ENCODE measurements at regions not wholly inside any gene's neighbourhood (a gene's known extent, or its start where the extent isn't known, plus 50 kb on each side); places are given as distances from the start of the nearest gene placed in this dataset.

DNA sequence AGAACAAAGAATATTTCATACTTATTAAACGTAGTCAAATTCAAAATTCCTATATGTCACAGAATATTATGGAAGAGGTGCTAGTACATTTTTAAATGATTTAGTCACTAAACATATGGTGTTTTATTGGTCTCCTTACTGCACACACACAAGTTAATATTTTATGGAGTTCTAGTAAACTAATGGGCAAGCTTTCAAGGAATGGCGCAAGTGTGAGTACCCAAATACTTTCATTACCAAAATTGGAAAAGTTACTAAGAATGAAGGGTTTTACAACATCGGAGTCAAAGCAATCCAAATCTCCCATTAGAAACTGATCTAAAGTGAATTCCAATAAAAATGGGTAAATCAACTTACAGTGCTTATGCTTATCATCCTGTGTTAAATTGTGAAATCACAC, 921.9 kb downstream of the ADGRL2 start:
- Histone ChIP-seq H3K36me3 (ENCODE audit: control insufficient read depth, insufficient read depth, low read length) (no peaks in the 10 kb centered on the region), H4K8ac (ENCODE audit: low read depth in 2 of 2, low read length in 2 of 2) (no peak overlapping the region), H3K9me3 (ENCODE audit: control insufficient read depth, insufficient read depth, low read length) (peaks cover 3% of the 10 kb centered on the region; the same call in 1 of the 2 replicates), H3K14ac (replicated peaks; ENCODE audit: low read depth, low read length) (no peak overlapping the region), H3K56ac (ENCODE audit: extremely low read depth, insufficient read depth, low read length) (no peak overlapping the region), H4K5ac (ENCODE audit: low read depth, low read length) (no peak overlapping the region), H3K23ac (ENCODE audit: low read depth, low read length) (no peak overlapping the region), H2BK5ac (ENCODE audit: low read depth, low read length, poor library complexity, severe bottlenecking) (no peak overlapping the region), H3K9ac (ENCODE audit: low read depth, low read length) (no peak overlapping the region), H2AK9ac (replicated peaks; ENCODE audit: low read depth, low read length, poor library complexity) (no peak overlapping the region), H3K4me2 (ENCODE audit: low read depth, low read length) (no peak overlapping the region), H3K4me3 (ENCODE audit: insufficient read depth, low read depth, low read length) (no peak overlapping the region), H4K20me1 (ENCODE audit: insufficient read depth, low read length) (no peaks in the 10 kb centered on the region), H3K27me3 (ENCODE audit: control insufficient read depth, insufficient read depth, low read length) (no peaks in the 10 kb centered on the region), H3K4ac (ENCODE audit: low read depth, low read length) (no peak overlapping the region), H2BK120ac (ENCODE audit: low read depth, low read length) (no peak overlapping the region), H2BK15ac (ENCODE audit: low read depth, low read length) (no peak overlapping the region), H3K27ac (ENCODE audit: insufficient read depth, low read length) (no peak overlapping the region), H3K79me1 (ENCODE audit: low read depth in 1 of 2, low read length in 2 of 2) (no peaks in the 10 kb centered on the region), H4K91ac (ENCODE audit: insufficient read depth, low read depth, low read length) (no peak overlapping the region), H3K18ac (ENCODE audit: low read depth, low read length) (no peak overlapping the region), H2AK5ac (ENCODE audit: low read depth, low read length) (no peak overlapping the region), H3K4me1 (ENCODE audit: control insufficient read depth, insufficient read depth, low read length) (no peaks in the 10 kb centered on the region), H2AFZ (replicated peaks; ENCODE audit: low read length, poor library complexity) (no peak overlapping the region), H3K9me1 (ENCODE audit: insufficient read depth, low read length) (no peaks in the 10 kb centered on the region), H2BK20ac (ENCODE audit: low read depth, low read length) (no peak overlapping the region)
- no TSS peak for BruUV-seq (replicated peaks)
- DNase-seq, result no peak
- TF ChIP-seq POLR2A (IDR thresholded peaks at IDR 0.05; ENCODE audit: low read depth, low read length) (no peak), RCOR1 (IDR thresholded peaks at IDR 0.05; ENCODE audit: insufficient replicate concordance, low read length) (no peak), ELK1 (IDR thresholded peaks at IDR 0.05; ENCODE audit: borderline replicate concordance, low read depth, low read length) (no peak), SMC3 (IDR thresholded peaks at IDR 0.05; ENCODE audit: low read depth, low read length) (no peak), CHD1 (IDR thresholded peaks at IDR 0.05; ENCODE audit: low read depth, low read length) (no peak), BHLHE40 (IDR thresholded peaks at IDR 0.05; ENCODE audit: low read depth, low read length) (no peak), CEBPB (IDR thresholded peaks at IDR 0.05; ENCODE audit: low read depth, low read length) (no peak), RFX5 (IDR thresholded peaks at IDR 0.05; ENCODE audit: low read depth, low read length) (no peak), MAZ (IDR thresholded peaks at IDR 0.05; ENCODE audit: borderline replicate concordance, low read depth, low read length) (no peak), FOS (IDR thresholded peaks at IDR 0.05; ENCODE audit: low read depth, low read length) (no peak), RAD21 (IDR thresholded peaks at IDR 0.05; ENCODE audit: low read length) (no peak), MXI1 (IDR thresholded peaks at IDR 0.05; ENCODE audit: borderline replicate concordance, low read depth, low read length) (no peak), NFE2L2 (IDR thresholded peaks at IDR 0.05; ENCODE audit: low read depth, low read length) (no peak), MAFK (IDR thresholded peaks at IDR 0.05; ENCODE audit: low read depth, low read length) (no peak)
- TF ChIP-seq, protein P1, sequence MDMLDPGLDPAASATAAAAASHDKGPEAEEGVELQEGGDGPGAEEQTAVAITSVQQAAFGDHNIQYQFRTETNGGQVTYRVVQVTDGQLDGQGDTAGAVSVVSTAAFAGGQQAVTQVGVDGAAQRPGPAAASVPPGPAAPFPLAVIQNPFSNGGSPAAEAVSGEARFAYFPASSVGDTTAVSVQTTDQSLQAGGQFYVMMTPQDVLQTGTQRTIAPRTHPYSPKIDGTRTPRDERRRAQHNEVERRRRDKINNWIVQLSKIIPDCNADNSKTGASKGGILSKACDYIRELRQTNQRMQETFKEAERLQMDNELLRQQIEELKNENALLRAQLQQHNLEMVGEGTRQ (IDR thresholded peaks at IDR 0.05; ENCODE audit: low read depth, low read length), result no peak
- TF ChIP-seq, protein P2, sequence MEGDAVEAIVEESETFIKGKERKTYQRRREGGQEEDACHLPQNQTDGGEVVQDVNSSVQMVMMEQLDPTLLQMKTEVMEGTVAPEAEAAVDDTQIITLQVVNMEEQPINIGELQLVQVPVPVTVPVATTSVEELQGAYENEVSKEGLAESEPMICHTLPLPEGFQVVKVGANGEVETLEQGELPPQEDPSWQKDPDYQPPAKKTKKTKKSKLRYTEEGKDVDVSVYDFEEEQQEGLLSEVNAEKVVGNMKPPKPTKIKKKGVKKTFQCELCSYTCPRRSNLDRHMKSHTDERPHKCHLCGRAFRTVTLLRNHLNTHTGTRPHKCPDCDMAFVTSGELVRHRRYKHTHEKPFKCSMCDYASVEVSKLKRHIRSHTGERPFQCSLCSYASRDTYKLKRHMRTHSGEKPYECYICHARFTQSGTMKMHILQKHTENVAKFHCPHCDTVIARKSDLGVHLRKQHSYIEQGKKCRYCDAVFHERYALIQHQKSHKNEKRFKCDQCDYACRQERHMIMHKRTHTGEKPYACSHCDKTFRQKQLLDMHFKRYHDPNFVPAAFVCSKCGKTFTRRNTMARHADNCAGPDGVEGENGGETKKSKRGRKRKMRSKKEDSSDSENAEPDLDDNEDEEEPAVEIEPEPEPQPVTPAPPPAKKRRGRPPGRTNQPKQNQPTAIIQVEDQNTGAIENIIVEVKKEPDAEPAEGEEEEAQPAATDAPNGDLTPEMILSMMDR (conservative IDR thresholded peaks at IDR 0.05; ENCODE audit: low read depth, low read length), result no peak
- intact Hi-C loops (cut with micrococcal nuclease), result no loop called here
- WGBS, 2 experiments (ENCODE audit: extremely low coverage in 2 of 2, insufficient read length in 1 of 2), result no CpG with 5 or more reads among the region's 3 CpGs
- no peak for ATAC-seq (ENCODE audit: low read depth)
- ChIA-PET CTCF (no interaction called here), POLR2A (ENCODE audit: unreplicated experiment) (no interaction called here)
- in situ Hi-C loops (cut with MboI; ENCODE audit: low sequenced_read_pairs), result no loop called here
- dilution Hi-C loops (cut with HindIII; ENCODE audit: low sequenced_read_pairs, unreplicated experiment), result no loop called here
